ENCODE measurements at regions not wholly inside any gene's neighbourhood (a gene's known extent, or its start where the extent isn't known, plus 50 kb on each side); places are given as distances from the start of the nearest gene placed in this dataset.

GRCh38 chr7:148524479-148525224, 65.9 kb upstream of the C7orf33 start:
- no peak for DNase-seq (ENCODE audit: low spot score in 2 of 2)
- Histone ChIP-seq H3K9me3 (no peaks in the 10 kb centered on the region), H3K4me3 (no peak overlapping the region)

GRCh38 chr7:148527717-148528168, 62.8 kb upstream of the C7orf33 start:
- Histone ChIP-seq H3K27me3 (peaks cover 0 to 12% of the 10 kb centered on the region in 2 donors), H3K4me3 (no peak overlapping the region), H3K36me3 (no peaks in the 10 kb centered on the region), H3K27ac (no peak overlapping the region), H3K9me3 (no peaks in the 10 kb centered on the region), H3K4me1 (no peaks in the 10 kb centered on the region)
- TF ChIP-seq CTCF (IDR thresholded peaks at IDR 0.05) (peak in 2 of 3 donors; percentile 17 to 36), POLR2A (IDR thresholded peaks at IDR 0.05) (no peak), POLR2AphosphoS5 (IDR thresholded peaks at IDR 0.05) (no peak)
- peak; percentile 20 to 69 for DNase-seq (ENCODE audit: low spot score in 2 of 2)
- intact Hi-C loops (cut with DNase I; ENCODE audit: low total_unique reads), result no loop called here

More at GRCh38 chr7:148524479-148525224, 65.9 kb upstream of the C7orf33 start:
- Histone ChIP-seq H3K4me1 (no peaks in the 10 kb centered on the region), H3K27ac (no peak overlapping the region), H3K36me3 (no peaks in the 10 kb centered on the region), H3K27me3 (peaks cover 0 to 22% of the 10 kb centered on the region in 2 donors)
- TF ChIP-seq CTCF (IDR thresholded peaks at IDR 0.05), result no peak
- no peak for TF ChIP-seq POLR2A (IDR thresholded peaks at IDR 0.05)
- TF ChIP-seq POLR2AphosphoS5 (IDR thresholded peaks at IDR 0.05), result no peak
- intact Hi-C loops (cut with DNase I; ENCODE audit: low total_unique reads), result no loop called here

GRCh38 chr7:148535217-148535616, 55.3 kb upstream of the C7orf33 start:
- Histone ChIP-seq H3K36me3 (no peaks in the 10 kb centered on the region), H3K4me3 (peak overlapping the region in 1 of 3 donors; percentile 23), H3K27me3 (no peaks in the 10 kb centered on the region), H3K27ac (peak overlapping the region in 1 of 2 donors; percentile 52), H3K4me1 (no peaks in the 10 kb centered on the region), H3K9me3 (no peaks in the 10 kb centered on the region)
- no peak for TF ChIP-seq CTCF (IDR thresholded peaks at IDR 0.05)
- TF ChIP-seq POLR2A (IDR thresholded peaks at IDR 0.05), result no peak
- no peak for TF ChIP-seq POLR2AphosphoS5 (IDR thresholded peaks at IDR 0.05)
- intact Hi-C loops (cut with DNase I; ENCODE audit: low total_unique reads), result no loop called here
- DNase-seq (ENCODE audit: low spot score in 2 of 2), result no peak

GRCh38 chr7:148537435-148537834, 53.1 kb upstream of the C7orf33 start:
- no peaks in the 10 kb centered on the region for H3K27me3 ChIP-seq
- no peaks in the 10 kb centered on the region for H3K4me1 ChIP-seq
- TF ChIP-seq POLR2AphosphoS5 (IDR thresholded peaks at IDR 0.05) (no peak), POLR2A (IDR thresholded peaks at IDR 0.05) (no peak), CTCF (IDR thresholded peaks at IDR 0.05) (no peak)
- H3K27ac ChIP-seq, result no peak overlapping the region
- no peak overlapping the region for H3K4me3 ChIP-seq
- DNase-seq (ENCODE audit: low spot score in 2 of 2), result no peak
- H3K36me3 ChIP-seq, result no peaks in the 10 kb centered on the region
- H3K9me3 ChIP-seq, result no peaks in the 10 kb centered on the region
- intact Hi-C loops (cut with DNase I; ENCODE audit: low total_unique reads), result no loop called here

- H3K9me3 ChIP-seq, result no peaks in the 10 kb centered on the region
- H3K27ac ChIP-seq, result no peak overlapping the region
- intact Hi-C loops (cut with DNase I; ENCODE audit: low total_unique reads), result no loop called here
- no peak overlapping the region for H3K4me3 ChIP-seq
- no peaks in the 10 kb centered on the region for H3K27me3 ChIP-seq
- H3K36me3 ChIP-seq, result no peaks in the 10 kb centered on the region
- TF ChIP-seq POLR2A (IDR thresholded peaks at IDR 0.05), result no peak
- no peak for TF ChIP-seq POLR2AphosphoS5 (IDR thresholded peaks at IDR 0.05)
- no peak for TF ChIP-seq CTCF (IDR thresholded peaks at IDR 0.05)
- DNase-seq (ENCODE audit: low spot score in 2 of 2), result no peak
- H3K4me1 ChIP-seq, result no peaks in the 10 kb centered on the region
Observed at GRCh38 chr7:148540041-148540738, 50.4 kb upstream of the C7orf33 start.
